Mesendoderm (in vitro differentiated cells): ENCODE measurements at regions not wholly inside any gene's neighbourhood (a gene's known extent, or its start where the extent isn't known, plus 50 kb on each side); places are given as distances from the start of the nearest gene placed in this dataset.
A peak's percentile ranks its signal among the peaks of the same experiment; 100 is the strongest.

Source experiments
- DNase-seq: peaks from one replicate; pipeline ENCODE4 v3.0.0; 2013
- H2AK5ac ChIP-seq: 2 replicates; pipeline ENCODE4 v1.6.1; 2013; ENCODE audit warnings: low read length, inconsistent platforms
- H2BK120ac ChIP-seq: 2 replicates; pipeline ENCODE4 v1.6.1; 2013; ENCODE audit warnings: low read depth, mild to moderate bottlenecking, low read length, moderate library complexity, mixed read lengths
- H2BK15ac ChIP-seq: replicated peaks from 2 replicates; pipeline ENCODE4 v1.6.1; 2013; ENCODE audit warnings: low read depth, mild to moderate bottlenecking, moderate library complexity
- H2BK5ac ChIP-seq: 2 replicates; pipeline ENCODE4 v1.6.1; 2013; ENCODE audit warnings: low read length, inconsistent platforms
- H3K18ac ChIP-seq: 2 replicates; pipeline ENCODE4 v1.6.1; 2013; ENCODE audit warnings: mild to moderate bottlenecking, low read length, mixed read lengths
- H3K23ac ChIP-seq: one replicate; pipeline ENCODE4 v1.6.1; 2013; ENCODE audit warnings: low read length
- H3K27ac ChIP-seq: 2 replicates; pipeline ENCODE4 v1.5.1; 2013; ENCODE audit warnings: low read depth, mild to moderate bottlenecking, inconsistent platforms, low read length, moderate library complexity
- H3K27me3 ChIP-seq: 2 replicates; pipeline ENCODE4 v1.6.1; 2013; ENCODE audit warnings: low read length, control low read depth, mild to moderate bottlenecking, inconsistent platforms; ENCODE audit not compliant: insufficient read depth, poor library complexity
- H3K36me3 ChIP-seq: 2 replicates; pipeline ENCODE4 v1.6.1; 2013; ENCODE audit warnings: low read length, inconsistent platforms; ENCODE audit not compliant: control insufficient read depth, insufficient read depth
- H3K4ac ChIP-seq: one replicate; pipeline ENCODE4 v1.6.1; 2013; ENCODE audit warnings: low read depth, mild to moderate bottlenecking, low read length, moderate library complexity
- H3K4me1 ChIP-seq: 2 replicates; pipeline ENCODE4 v1.6.1; 2013; ENCODE audit warnings: low read depth, low read length, inconsistent platforms; ENCODE audit not compliant: control insufficient read depth
- H3K4me2 ChIP-seq: 2 replicates; pipeline ENCODE4 v1.6.1; 2013; ENCODE audit warnings: low read length
- H3K4me3 ChIP-seq: 2 replicates; pipeline ENCODE4 v1.5.1; 2013; ENCODE audit warnings: mild to moderate bottlenecking, low read length
- H3K56ac ChIP-seq: one replicate; pipeline ENCODE4 v1.6.1; 2013; ENCODE audit warnings: low read length
- H3K79me1 ChIP-seq: 2 replicates; pipeline ENCODE4 v1.6.1; 2013; ENCODE audit warnings: low read length, inconsistent platforms
- H3K79me2 ChIP-seq: 2 replicates; pipeline ENCODE4 v1.6.1; 2013; ENCODE audit warnings: mild to moderate bottlenecking, low read length; ENCODE audit not compliant: control insufficient read depth, insufficient read depth
- H3K9ac ChIP-seq: 2 replicates; pipeline ENCODE4 v1.6.1; 2013; ENCODE audit warnings: low read length, inconsistent platforms
- H4K5ac ChIP-seq: one replicate; pipeline ENCODE4 v1.6.1; 2013; ENCODE audit warnings: low read length
- H4K8ac ChIP-seq: one replicate; pipeline ENCODE4 v1.6.1; 2013; ENCODE audit warnings: low read depth, mild to moderate bottlenecking, control low read depth, low read length, moderate library complexity
- WGBS: extraction: QIAGEN DNeasy Blood & Tissue Kit; methylation state at CpG from one replicate; pipeline ENCODE4 v1.1.7; 2013; ENCODE audit warnings: low lambda C conversion rate, missing lambda C conversion rate; ENCODE audit not compliant: insufficient coverage; ENCODE audit errors: extremely low coverage; 5-methylcytosine and 5-hydroxymethylcytosine counted together

GRCh38 chr14:59037620-59038019 lies 150.8 kb upstream of the DAAM1 start:
- Histone ChIP-seq H2BK15ac (no peak overlapping the region), H4K5ac (no peak overlapping the region), H4K8ac (no peak overlapping the region), H3K9ac (no peak overlapping the region), H2AK5ac (no peak overlapping the region), H3K4me1 (no peaks in the 10 kb centered on the region), H3K18ac (no peak overlapping the region), H3K4me2 (no peak overlapping the region), H3K79me1 (no peaks in the 10 kb centered on the region), H2BK5ac (no peak overlapping the region), H3K27me3 (no peaks in the 10 kb centered on the region), H3K23ac (no peak overlapping the region), H3K56ac (no peak overlapping the region), H2BK120ac (no peak overlapping the region), H3K36me3 (no peaks in the 10 kb centered on the region), H3K4ac (no peak overlapping the region), H3K4me3 (no peak overlapping the region), H3K79me2 (no peaks in the 10 kb centered on the region), H3K27ac (no peak overlapping the region)
- no CpG with 5 or more reads among the region's 4 CpGs for WGBS
- DNase-seq = no peak

GRCh38 chr14:59038746-59039145 lies 149.7 kb upstream of the DAAM1 start:
- Histone ChIP-seq H3K23ac (no peak overlapping the region), H4K5ac (no peak overlapping the region), H2BK15ac (no peak overlapping the region), H3K18ac (no peak overlapping the region), H2BK120ac (no peak overlapping the region), H3K56ac (no peak overlapping the region), H3K4me1 (no peaks in the 10 kb centered on the region), H4K8ac (no peak overlapping the region), H3K27ac (no peak overlapping the region), H3K79me1 (no peaks in the 10 kb centered on the region), H2AK5ac (no peak overlapping the region), H2BK5ac (no peak overlapping the region), H3K36me3 (no peaks in the 10 kb centered on the region), H3K27me3 (no peaks in the 10 kb centered on the region), H3K79me2 (no peaks in the 10 kb centered on the region), H3K9ac (no peak overlapping the region), H3K4me2 (no peak overlapping the region), H3K4me3 (no peak overlapping the region), H3K4ac (no peak overlapping the region)
- no CpG with 5 or more reads among the region's 4 CpGs for WGBS
- no peak for DNase-seq

- Histone ChIP-seq H3K18ac (no peak overlapping the region), H3K4me3 (no peak overlapping the region), H2AK5ac (no peak overlapping the region), H4K8ac (no peak overlapping the region), H2BK5ac (no peak overlapping the region), H3K27ac (no peak overlapping the region), H3K4me1 (no peaks in the 10 kb centered on the region), H4K5ac (no peak overlapping the region), H3K79me2 (no peaks in the 10 kb centered on the region), H2BK15ac (no peak overlapping the region), H3K27me3 (no peaks in the 10 kb centered on the region), H3K23ac (no peak overlapping the region), H3K56ac (no peak overlapping the region), H3K36me3 (no peaks in the 10 kb centered on the region), H2BK120ac (no peak overlapping the region), H3K9ac (no peak overlapping the region), H3K4ac (no peak overlapping the region), H3K79me1 (no peaks in the 10 kb centered on the region), H3K4me2 (no peak overlapping the region)
- WGBS = no CpG with 5 or more reads among the region's 3 CpGs
- no peak for DNase-seq
Observed at GRCh38 chr14:59041308-59041707, 147.2 kb upstream of the DAAM1 start.

- Histone ChIP-seq H3K79me2 (no peaks in the 10 kb centered on the region), H2AK5ac (no peak overlapping the region), H3K4ac (no peak overlapping the region), H3K23ac (no peak overlapping the region), H3K4me2 (no peak overlapping the region), H3K56ac (no peak overlapping the region), H3K4me3 (no peak overlapping the region), H3K18ac (no peak overlapping the region), H3K27me3 (no peaks in the 10 kb centered on the region), H3K4me1 (no peaks in the 10 kb centered on the region), H4K5ac (no peak overlapping the region), H4K8ac (no peak overlapping the region), H2BK15ac (no peak overlapping the region), H2BK120ac (no peak overlapping the region), H3K9ac (no peak overlapping the region), H3K79me1 (no peaks in the 10 kb centered on the region), H3K27ac (no peak overlapping the region), H3K36me3 (no peaks in the 10 kb centered on the region), H2BK5ac (no peak overlapping the region)
- WGBS = no CpG with 5 or more reads among the region's 6 CpGs
- DNase-seq = peak; percentile 21
Observed at GRCh38 chr14:59044707-59045106, 143.8 kb upstream of the DAAM1 start.

GRCh38 chr14:59046746-59047145 lies 141.7 kb upstream of the DAAM1 start:
- no peak overlapping the region for H3K56ac ChIP-seq
- no peaks in the 10 kb centered on the region for H3K4me1 ChIP-seq
- H3K18ac ChIP-seq = no peak overlapping the region
- no peak overlapping the region for H3K4me2 ChIP-seq
- H3K4me3 ChIP-seq = no peak overlapping the region
- H2BK5ac ChIP-seq = no peak overlapping the region
- no peaks in the 10 kb centered on the region for H3K36me3 ChIP-seq
- no peak overlapping the region for H2AK5ac ChIP-seq
- no peak overlapping the region for H3K9ac ChIP-seq
- no peak overlapping the region for H3K27ac ChIP-seq
- H3K4ac ChIP-seq = no peak overlapping the region
- no CpG with 5 or more reads among the region's 2 CpGs for whole genome bisulfite sequencing
- H3K79me1 ChIP-seq = no peaks in the 10 kb centered on the region
- no peaks in the 10 kb centered on the region for H3K79me2 ChIP-seq
- H3K23ac ChIP-seq = no peak overlapping the region
- no peak overlapping the region for H2BK15ac ChIP-seq
- no peak overlapping the region for H2BK120ac ChIP-seq
- no peak overlapping the region for H4K8ac ChIP-seq
- no peaks in the 10 kb centered on the region for H3K27me3 ChIP-seq
- H4K5ac ChIP-seq = no peak overlapping the region
- no peak for DNase-seq

- H3K4me1 ChIP-seq = no peaks in the 10 kb centered on the region
- H3K4me2 ChIP-seq = no peak overlapping the region
- H3K27me3 ChIP-seq = no peaks in the 10 kb centered on the region
- no peak overlapping the region for H3K9ac ChIP-seq
- no peak overlapping the region for H4K5ac ChIP-seq
- H3K23ac ChIP-seq = no peak overlapping the region
- no peak overlapping the region for H3K4me3 ChIP-seq
- H2BK5ac ChIP-seq = no peak overlapping the region
- H2BK120ac ChIP-seq = no peak overlapping the region
- WGBS = no CpG with 5 or more reads among the region's 1 CpG
- no peak overlapping the region for H2AK5ac ChIP-seq
- H3K79me2 ChIP-seq = no peaks in the 10 kb centered on the region
- H3K36me3 ChIP-seq = no peaks in the 10 kb centered on the region
- no peak overlapping the region for H3K27ac ChIP-seq
- no peak overlapping the region for H2BK15ac ChIP-seq
- no peak overlapping the region for H3K4ac ChIP-seq
- no peak overlapping the region for H4K8ac ChIP-seq
- no peak overlapping the region for H3K18ac ChIP-seq
- no peak overlapping the region for H3K56ac ChIP-seq
- no peaks in the 10 kb centered on the region for H3K79me1 ChIP-seq
- no peak for DNase-seq
Observed at GRCh38 chr14:59055006-59055405, 133.5 kb upstream of the DAAM1 start.
